Activated CD8-positive, alpha-beta memory T cell treated with anti-CD3 and anti-CD28 coated beads for 36 hours (primary cell): ENCODE measurements at regions not wholly inside any gene's neighbourhood (a gene's known extent, or its start where the extent isn't known, plus 50 kb on each side); places are given as distances from the start of the nearest gene placed in this dataset.
"Not testable (repeated sequence)": the region's sequence is repeated elsewhere in the genome, so short reads cannot be mapped to it uniquely, and the experiment has no call there.

Experiments
- CTCF ChIA-PET: fragments of 350-600 bp; sonication (Branson Sonifier 250); formaldehyde crosslinking; loops from one replicate; lab custom pipeline; 2021; ENCODE audit warnings: antibody characterized with exemption; lab: Charles Lee
- POLR2A ChIA-PET: fragments of 350-600 bp; sonication (Branson Sonifier 250); formaldehyde crosslinking; loops from one replicate; lab custom pipeline; 2021; ENCODE audit warnings: antibody characterized with exemption; lab: Charles Lee

GRCh38 chr16:13436641-13437412, 483.1 kb upstream of the ERCC4 start:
- POLR2A ChIA-PET, result no interaction called here
- CTCF ChIA-PET, result no interaction called here

- CTCF ChIA-PET, result no interaction called here
- POLR2A ChIA-PET, result no interaction called here
Observed at GRCh38 chr16:13437413-13437795, 482.6 kb upstream of the ERCC4 start.

DNA sequence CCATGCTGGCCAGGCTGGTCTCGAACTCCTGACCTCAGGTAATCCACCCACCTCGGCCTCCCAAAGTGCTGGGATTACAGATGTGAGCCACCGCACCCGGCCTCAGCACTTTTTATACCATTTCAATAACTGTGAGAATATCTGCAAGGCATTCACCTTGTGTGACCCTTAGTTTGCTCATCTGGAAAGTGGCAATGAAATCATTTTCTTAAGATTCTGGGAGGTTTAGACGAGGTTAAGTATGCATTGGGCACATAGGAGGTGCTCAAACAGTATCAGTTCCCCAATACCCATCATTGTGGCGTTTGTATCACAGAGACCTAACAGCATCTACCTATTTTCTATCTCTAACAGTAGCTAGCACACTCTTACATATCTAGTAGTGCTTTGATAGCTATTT, 481.9 kb upstream of the ERCC4 start:
- CTCF ChIA-PET, result no interaction called here

DNA sequence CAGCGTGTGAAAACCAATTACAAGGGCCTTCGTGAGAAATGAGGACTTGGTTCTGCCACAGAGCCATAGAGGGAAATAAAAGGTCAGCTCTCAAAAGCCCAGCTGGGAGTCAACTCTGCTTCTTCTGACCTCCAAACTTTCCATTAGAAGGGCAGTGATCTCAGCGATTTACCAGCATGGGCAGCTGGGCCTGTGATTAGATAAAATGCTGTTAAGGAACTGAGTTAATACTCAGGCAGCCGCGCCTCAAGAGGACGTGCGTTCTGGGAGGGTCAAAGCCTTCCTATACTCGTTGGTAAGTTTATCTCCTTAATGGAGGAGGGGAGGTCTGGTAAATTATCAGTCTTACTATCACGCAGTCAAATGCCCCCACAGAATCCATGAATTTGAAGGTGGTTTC, 480.2 kb upstream of the ERCC4 start:
- ChIA-PET CTCF (no interaction called here), POLR2A (no interaction called here)

More for the DNA sequence above, 481.9 kb upstream of the ERCC4 start:
- POLR2A ChIA-PET, result no interaction called here

GRCh38 chr16:13441675-13442074, 478.3 kb upstream of the ERCC4 start:
- ChIA-PET CTCF (no interaction called here), POLR2A (no interaction called here)

GRCh38 chr16:13448346-13448745, 471.6 kb upstream of the ERCC4 start:
- CTCF ChIA-PET, result no interaction called here
- POLR2A ChIA-PET, result no interaction called here

DNA sequence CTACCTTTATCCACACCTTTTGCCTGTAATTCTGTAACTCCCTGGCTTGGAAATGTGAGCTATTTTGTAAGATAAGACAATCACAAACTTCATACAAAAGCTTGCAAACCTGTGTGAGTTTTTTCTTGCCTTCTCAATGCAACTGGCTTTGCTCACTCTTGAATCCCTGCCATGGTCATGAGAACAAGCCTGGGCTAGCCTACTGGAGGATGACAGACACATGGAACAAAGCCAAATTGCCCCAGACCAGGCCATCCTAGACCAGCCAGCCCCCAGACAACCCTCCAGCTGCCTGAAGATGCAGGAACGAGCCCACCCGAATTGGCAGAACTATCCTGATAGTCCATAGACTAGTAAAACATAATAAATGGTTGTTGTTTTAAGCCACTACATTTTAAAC, 466.6 kb upstream of the ERCC4 start:
- POLR2A ChIA-PET, result no interaction called here
- CTCF ChIA-PET, result no interaction called here

GRCh38 chr16:13453938-13454553, 465.9 kb upstream of the ERCC4 start:
- POLR2A ChIA-PET, result no interaction called here
- CTCF ChIA-PET, result interaction anchor here (0.5 kb wide), 1 partner anchor 143 kb away, joined by 3 read pairs; no protein-coding TSS in a partner anchor

DNA sequence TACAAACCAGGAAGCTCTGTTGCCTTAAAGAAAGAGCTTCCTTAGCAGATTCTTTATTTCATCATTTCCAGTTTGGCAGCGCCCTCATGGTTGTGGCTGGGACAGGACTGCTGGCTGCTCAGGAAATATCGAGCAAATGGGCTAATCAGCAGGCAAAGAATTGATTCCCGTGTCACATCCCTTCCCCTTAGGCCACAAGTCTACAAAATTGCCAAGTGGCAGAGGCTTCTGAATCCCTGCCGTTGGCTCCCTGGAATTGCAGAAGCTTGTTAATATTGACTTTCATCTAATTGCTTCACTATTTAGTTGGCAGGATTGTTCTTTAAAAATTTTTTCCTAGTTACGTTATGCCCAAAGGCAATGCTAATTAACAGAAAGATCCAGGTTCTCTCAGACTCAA, 456.3 kb upstream of the ERCC4 start:
- CTCF ChIA-PET, result no interaction called here
- POLR2A ChIA-PET, result no interaction called here

DNA sequence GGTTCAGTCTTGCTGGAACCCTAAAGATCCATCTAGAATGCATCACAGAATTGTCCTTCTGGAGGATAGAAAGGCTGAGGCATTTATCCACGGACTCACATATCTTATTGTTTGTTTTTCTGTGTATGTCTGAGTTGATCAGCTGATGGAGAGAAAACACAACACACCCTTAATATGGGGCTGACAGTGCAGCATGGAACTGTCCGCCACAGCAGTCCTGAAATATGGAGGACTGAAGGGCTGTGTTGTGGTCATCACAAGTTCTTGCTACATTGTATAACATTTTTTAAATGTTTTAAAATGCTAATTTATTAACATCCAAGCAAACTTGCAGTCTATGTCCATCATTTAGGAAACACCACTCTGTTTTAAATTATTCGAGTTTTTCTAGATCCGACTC, 448.9 kb upstream of the ERCC4 start:
- POLR2A ChIA-PET, result no interaction called here
- CTCF ChIA-PET, result no interaction called here

DNA sequence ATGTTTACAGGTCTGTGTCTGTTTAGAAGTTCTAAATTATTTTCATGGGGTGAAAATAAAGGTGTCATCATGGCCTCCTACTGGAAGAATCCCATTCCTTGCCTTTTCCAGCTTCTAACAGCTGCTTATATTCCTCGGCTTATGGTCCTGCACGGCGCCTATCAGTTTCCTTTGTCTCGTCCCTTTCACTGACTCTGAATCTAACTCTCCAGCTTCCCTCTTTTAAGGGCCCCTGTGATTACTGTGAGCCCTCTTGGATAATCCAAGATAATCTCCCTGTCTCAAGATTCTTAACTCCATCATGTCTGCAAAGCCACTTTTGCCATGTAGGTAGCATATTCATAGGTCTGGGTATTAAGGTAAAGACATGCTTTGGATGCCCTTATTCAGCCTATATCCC, 441.0 kb upstream of the ERCC4 start:
- POLR2A ChIA-PET, result no interaction called here
- CTCF ChIA-PET, result no interaction called here

DNA sequence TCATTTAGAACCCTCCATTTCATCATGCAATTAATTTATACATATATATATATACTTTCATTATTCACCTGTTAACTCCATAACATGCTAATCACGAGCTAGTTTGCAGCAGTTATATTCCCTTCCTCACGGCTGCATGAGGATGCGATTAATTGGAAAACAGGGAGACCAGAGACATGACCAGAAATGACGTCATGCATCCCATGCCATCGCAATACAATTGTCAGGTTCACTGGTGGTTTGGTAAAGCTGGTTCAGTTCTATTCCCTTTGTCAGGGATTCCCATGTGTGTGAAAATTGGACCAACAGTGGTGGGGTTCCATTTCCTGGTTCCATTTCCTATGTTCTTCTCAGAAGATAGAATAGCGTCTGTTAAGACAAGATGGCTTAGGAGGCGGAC, 440.4 kb upstream of the ERCC4 start:
- POLR2A ChIA-PET, result no interaction called here

DNA sequence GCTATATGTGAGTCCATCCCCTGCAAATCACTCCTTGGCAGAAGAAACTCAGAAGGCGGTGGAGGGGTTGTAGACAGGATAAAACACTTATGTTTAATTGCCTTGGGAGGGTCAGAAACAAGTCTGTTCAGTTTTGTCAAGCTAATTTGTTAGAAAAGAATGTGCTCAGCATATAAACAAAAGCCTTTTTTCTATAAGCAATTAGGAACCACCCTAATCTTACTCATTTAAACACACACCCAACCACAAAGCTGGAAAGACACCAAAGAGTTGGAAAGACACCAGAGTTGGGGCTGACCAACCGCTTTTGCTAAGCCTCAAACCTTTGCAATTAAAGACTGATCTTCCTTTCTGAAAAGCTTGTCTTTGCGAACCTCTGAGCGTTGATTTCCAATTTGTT, 439.2 kb upstream of the ERCC4 start:
- POLR2A ChIA-PET, result no interaction called here
- CTCF ChIA-PET, result no interaction called here

More for the DNA sequence above, 440.4 kb upstream of the ERCC4 start:
- CTCF ChIA-PET, result no interaction called here

DNA sequence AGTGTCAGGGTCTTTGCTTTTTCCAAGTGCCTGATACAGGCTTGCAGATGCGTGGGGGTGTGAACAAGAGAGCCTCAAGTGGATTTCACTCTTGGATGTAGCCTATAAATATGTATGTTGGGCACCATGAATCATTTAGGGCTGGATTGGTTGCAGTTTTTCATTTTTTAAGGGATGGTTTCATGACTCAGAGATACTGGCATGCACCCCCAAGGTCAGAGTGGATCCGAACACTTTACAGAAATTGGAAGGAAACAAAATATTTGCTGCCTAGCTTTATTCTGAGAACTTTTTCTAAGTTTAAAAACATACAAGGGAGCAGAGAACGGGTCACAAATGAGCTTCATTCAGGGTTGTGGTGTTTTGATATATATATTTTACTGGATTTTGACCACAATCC, 436.8 kb upstream of the ERCC4 start:
- CTCF ChIA-PET, result no interaction called here
- POLR2A ChIA-PET, result no interaction called here

GRCh38 chr16:13489416-13489815, 430.5 kb upstream of the ERCC4 start:
- CTCF ChIA-PET, POLR2A ChIA-PET: not testable (repeated sequence)

GRCh38 chr16:13492046-13492445, 427.9 kb upstream of the ERCC4 start:
- CTCF ChIA-PET, result no interaction called here
- POLR2A ChIA-PET, result no interaction called here

DNA sequence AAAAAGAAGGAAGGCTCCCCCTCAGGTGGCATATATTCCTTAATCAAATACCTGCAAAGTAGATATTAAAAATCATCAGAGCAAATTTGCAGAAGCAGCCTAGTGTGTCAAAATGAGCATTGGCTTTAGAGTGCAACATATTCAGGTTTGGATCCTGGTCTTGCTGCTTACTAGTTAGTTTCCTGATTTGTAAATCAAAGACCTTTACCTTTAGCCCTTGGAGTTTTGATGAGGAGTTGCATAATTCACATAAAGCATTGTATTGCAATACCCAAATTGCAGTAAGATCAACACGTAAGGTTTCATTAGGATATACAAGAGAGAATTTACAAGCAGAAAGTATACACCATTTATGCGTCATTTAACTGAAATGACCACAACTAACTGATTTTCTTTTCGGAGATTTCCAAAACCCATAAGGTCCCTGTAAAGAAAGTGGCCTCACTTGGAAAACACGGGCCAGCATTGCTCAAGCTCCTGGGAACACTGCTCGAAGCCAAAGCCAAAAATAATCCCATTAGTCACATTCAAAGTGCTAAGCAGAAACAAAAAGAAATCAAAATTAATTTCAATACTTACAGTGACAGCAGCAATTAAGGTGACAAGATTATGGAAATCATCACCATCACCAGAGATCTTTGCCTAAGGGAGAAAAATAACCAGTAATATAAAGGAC, 415.9 kb upstream of the ERCC4 start:
- ChIA-PET CTCF (no interaction called here), POLR2A (no interaction called here)

- CTCF ChIA-PET, result no interaction called here
- POLR2A ChIA-PET, result no interaction called here
Observed at GRCh38 chr16:13507530-13507929, 412.4 kb upstream of the ERCC4 start.

GRCh38 chr16:13510425-13511151, 409.4 kb upstream of the ERCC4 start:
- CTCF ChIA-PET, result no interaction called here
- POLR2A ChIA-PET, result no interaction called here

DNA sequence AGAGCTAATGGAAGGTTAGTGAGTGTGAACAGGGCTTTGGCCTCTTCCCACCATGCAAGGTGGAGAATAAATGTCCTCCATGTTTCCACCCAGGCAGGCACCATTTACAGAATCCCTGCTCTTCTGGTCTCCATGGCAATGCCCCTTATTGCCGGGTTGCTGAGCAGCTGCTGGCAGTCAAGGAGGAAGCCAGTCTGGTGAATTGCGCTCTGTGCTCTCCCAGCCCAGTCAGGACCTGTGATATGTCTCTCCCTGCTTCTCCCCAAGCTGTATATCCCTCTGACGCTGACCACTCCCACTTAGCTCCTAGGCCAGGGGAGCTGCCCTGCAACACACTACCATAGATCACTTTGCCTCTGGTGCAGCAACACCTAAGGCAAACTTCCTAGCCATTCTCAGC, 402.1 kb upstream of the ERCC4 start:
- POLR2A ChIA-PET, result no interaction called here
- CTCF ChIA-PET, result interaction anchor here (0.6 kb wide), 1 partner anchor 347 kb away, joined by 3 read pairs; no protein-coding TSS in a partner anchor
